Activated naive CD4-positive, alpha-beta T cell (primary cell): ENCODE measurements at regions not wholly inside any gene's neighbourhood (a gene's known extent, or its start where the extent isn't known, plus 50 kb on each side); places are given as distances from the start of the nearest gene placed in this dataset.
"Not testable (repeated sequence)": the region's sequence is repeated elsewhere in the genome, so short reads cannot be mapped to it uniquely, and the experiment has no call there.

Experiments used
- DNase-seq, 4 experiments: peaks; one replicate each; lab custom pipeline; 2025; lab: John Stamatoyannopoulos, UW

- DNase-seq, result no peak
Observed at GRCh38 chr16:16879567-16880251, 500.8 kb downstream of the NPIPA7 start.

GRCh38 chr16:16881814-16882213 is 502.9 kb downstream of the NPIPA7 start:
- no peak for DNase-seq

GRCh38 chr16:16882766-16883165 is 503.8 kb downstream of the NPIPA7 start:
- DNase-seq, result no peak

- DNase-seq, result no peak
Observed at GRCh38 chr16:16884451-16884850, 505.5 kb downstream of the NPIPA7 start.

- DNase-seq, result no peak
Observed at GRCh38 chr16:16887193-16887592, 508.3 kb downstream of the NPIPA7 start.

GRCh38 chr16:16890964-16891363 is 512.0 kb downstream of the NPIPA7 start:
- DNase-seq, result no peak

- no peak for DNase-seq
Observed at GRCh38 chr16:16904601-16905000, 525.7 kb downstream of the NPIPA7 start.

GRCh38 chr16:16905850-16906249 is 526.9 kb downstream of the NPIPA7 start:
- DNase-seq, result no peak

- DNase-seq, result no peak
Observed at GRCh38 chr16:16907089-16907488, 528.1 kb downstream of the NPIPA7 start.

- no peak for DNase-seq
Observed at GRCh38 chr16:16908077-16908476, 529.1 kb downstream of the NPIPA7 start.

GRCh38 chr16:16909126-16909525 is 530.2 kb downstream of the NPIPA7 start:
- DNase-seq, result no peak

- DNase-seq, result no peak
Observed at GRCh38 chr16:16910666-16911065, 531.7 kb downstream of the NPIPA7 start.

GRCh38 chr16:16915771-16916170 is 536.8 kb downstream of the NPIPA7 start:
- no peak for DNase-seq

- DNase-seq, result no peak
Observed at GRCh38 chr16:16917191-16917785, 538.3 kb downstream of the NPIPA7 start.

GRCh38 chr16:16923479-16923878 is 544.5 kb downstream of the NPIPA7 start:
- DNase-seq, result no peak

GRCh38 chr16:16924613-16925012 is 545.7 kb downstream of the NPIPA7 start:
- no peak for DNase-seq

GRCh38 chr16:16925432-16925831 is 545.3 kb downstream of the XYLT1 start:
- no peak for DNase-seq

GRCh38 chr16:16928532-16929109 is 542.1 kb downstream of the XYLT1 start:
- DNase-seq, result no peak

- no peak for DNase-seq
Observed at GRCh38 chr16:16930309-16931000, 540.3 kb downstream of the XYLT1 start.

- DNase-seq, result no peak
Observed at GRCh38 chr16:16933861-16934260, 536.9 kb downstream of the XYLT1 start.

- no peak for DNase-seq
Observed at GRCh38 chr16:16934660-16935059, 536.1 kb downstream of the XYLT1 start.

GRCh38 chr16:16935909-16936308 is 534.9 kb downstream of the XYLT1 start:
- DNase-seq, result not testable (repeated sequence)

GRCh38 chr16:16937576-16937975 is 533.2 kb downstream of the XYLT1 start:
- DNase-seq, result no peak
